MV-4-11 (cell line): ENCODE measurements at regions not wholly inside any gene's neighbourhood (a gene's known extent, or its start where the extent isn't known, plus 50 kb on each side); places are given as distances from the start of the nearest gene placed in this dataset.

Source experiments
- DNase-seq: peaks from one replicate; lab custom pipeline; 2025; lab: John Stamatoyannopoulos, UW

DNA sequence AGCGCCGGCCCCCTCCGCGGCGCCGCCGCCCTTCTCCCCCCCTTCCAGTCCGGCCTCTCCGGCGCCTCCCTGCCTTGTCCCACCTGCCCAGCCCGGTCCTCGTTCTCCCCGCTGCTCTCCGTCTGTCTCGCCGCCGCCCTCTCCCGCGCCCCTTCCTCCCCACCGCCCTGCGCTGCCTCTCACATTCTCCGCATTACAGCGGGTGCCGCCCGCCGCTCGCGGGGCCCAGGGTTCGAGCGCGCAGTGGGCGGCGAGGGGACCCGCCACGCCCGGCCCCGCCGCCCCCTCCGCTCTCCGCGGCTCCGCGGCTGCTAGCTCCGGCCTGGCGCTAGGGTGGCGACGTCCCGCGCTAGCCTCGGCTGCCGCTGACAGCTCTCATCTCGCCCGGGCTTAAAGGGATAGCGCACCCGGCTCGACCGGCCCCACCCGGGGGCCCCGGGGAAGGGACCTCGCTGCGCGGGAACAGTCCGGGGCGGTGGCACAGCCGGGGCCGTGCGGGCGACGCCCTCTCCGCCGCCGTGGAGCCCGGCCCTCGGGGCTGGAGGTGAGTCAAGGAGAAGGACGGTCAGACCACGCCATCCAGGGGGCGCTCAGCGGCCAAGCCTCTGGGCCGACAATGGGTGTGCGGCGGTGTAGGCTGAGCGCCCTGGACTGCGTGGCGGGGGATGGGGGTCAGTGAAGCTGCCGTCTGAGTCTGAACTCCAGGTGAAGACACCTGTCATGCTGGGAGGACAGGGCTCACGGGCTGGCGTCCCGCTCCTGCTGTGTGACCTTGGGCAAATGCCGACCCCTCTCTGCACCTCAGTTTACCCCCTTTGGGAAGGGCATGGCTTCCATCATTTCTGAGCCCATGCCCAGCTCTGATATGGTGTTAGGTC, 187.4 kb upstream of the LINGO1 start:
- DNase-seq, result no peak

- no peak for DNase-seq
These were observed 186.5 kb upstream of the LINGO1 start for GRCh38 chr15:77819048-77819850.

DNA sequence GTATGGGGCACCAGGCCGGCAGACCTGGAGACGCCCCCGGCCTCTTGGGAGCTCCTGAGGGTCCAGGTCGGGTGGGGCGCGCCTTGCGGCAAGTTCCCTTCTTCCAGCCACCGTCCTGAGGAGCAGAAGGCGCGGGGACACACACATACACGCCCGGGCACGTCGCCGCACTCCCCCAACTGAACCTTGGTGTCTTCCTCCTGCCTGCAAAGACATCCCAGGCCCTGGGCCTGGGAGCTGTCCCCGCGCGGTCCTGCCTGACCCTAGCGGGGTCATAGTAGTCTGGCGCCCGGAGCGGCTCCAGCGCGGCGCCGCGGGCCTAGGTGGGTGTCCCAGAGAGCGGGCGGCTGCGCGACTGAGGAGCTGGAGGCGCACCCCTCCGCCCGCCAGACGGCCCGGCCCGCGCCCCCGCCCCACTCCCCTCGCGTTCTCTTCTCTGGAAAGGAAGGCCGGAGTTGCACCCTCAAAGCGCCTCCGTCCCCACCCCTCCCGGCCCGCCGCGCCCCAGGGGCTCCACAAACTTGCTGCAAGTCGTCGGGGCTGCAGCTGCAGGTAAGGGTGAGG, 185.9 kb upstream of the LINGO1 start:
- DNase-seq, result no peak

DNA sequence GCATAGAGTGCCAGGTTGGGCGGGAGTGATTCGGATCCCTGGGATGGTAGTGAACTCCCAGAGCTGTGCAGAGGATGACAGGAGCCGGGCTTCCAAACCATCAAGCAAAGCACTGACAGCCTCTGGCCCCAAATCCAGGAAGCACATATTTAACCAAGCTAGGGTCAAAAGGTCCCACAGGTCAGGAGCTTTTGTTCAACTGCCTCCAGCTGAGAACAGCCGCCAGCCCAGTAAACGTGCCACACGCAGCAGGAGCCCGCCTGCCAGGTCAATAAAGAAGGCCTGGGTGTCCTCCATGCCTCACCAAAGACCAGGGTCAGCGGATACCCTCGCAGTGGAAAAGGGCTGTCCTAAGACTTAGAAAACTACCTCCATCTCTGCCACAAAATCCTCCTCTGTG, 184.7 kb upstream of the LINGO1 start:
- no peak for DNase-seq

DNA sequence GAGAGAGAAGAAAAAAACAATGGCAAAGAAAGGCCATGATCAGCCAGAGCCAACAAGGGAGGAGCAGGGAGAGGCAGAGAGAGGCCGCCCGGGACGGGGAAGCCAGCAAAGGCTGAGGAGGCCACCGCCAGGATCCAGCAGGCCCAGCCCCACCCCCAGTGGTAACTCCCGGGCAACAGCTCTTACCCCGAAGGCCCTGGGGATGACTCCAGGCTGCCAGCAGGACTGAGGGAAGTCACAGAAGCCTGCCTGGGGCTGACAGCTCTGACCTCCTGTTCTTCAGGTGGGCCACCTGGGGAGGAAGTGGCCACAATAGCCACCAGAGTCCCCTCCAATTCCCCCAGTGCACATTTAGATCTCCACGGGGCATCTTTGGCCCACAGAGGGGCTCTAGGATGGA, 184.3 kb upstream of the LINGO1 start:
- DNase-seq, result no peak

DNA sequence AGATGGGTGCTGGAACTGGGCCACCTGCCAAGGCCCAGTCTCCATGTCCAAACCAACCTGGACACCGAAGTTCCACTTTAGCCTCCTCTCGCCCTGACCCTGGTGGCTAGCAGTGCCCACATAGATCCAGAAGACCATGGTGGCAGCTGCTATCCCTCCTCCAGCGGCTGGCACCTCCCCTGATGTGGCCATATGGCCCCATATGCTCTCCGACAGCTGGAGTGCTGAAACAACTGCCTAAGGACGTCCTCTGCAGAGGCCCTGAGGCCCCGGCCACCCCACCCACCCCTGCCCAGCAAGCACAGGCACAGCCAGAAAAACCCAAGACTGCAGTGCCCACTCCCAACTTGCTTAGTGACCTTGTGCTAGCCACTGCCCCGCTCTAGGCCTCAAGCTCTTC, 182.3 kb upstream of the LINGO1 start:
- DNase-seq, result no peak

DNA sequence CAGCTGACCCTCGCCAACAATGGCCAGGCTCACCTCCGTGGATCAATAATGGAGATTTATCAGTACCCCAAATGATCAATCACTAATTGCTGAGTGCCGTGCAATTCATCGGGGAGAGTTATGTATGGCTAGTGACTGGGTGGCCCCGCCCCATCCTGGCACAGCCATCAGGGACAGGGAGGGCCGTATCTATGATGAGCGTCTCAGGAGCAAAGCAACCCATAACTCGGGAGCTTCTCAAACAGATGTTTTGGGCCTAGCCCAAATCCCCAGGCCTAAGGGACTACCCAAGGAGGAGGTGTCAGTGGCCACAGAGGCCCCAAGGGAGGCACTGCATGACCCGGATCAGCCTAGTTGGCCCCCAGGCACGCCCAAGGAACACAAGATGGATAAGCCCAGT, 180.0 kb upstream of the LINGO1 start:
- DNase-seq, result no peak

DNA sequence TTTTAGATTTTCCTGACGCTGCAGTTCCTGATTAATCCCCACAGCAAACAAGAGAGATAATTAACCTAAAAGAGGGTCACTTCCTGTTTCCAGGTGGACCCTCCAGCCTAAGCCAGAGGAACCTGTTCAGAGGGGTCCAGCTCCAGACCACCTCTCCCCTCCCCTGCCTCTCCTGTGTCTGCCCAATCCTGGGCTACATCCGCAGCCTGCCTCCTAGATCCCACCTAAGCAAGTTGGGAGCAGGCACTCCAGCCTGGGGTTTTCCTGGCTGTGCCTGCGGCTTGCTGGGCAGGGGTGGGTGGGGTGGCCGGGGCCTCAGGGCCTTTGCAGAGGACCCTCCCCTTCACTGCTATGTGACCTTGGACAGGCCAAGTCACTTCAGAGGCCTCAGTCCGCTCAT, 178.6 kb upstream of the LINGO1 start:
- no peak for DNase-seq

- DNase-seq, result no peak
These were observed 177.4 kb upstream of the LINGO1 start for GRCh38 chr15:77810130-77810571.

DNA sequence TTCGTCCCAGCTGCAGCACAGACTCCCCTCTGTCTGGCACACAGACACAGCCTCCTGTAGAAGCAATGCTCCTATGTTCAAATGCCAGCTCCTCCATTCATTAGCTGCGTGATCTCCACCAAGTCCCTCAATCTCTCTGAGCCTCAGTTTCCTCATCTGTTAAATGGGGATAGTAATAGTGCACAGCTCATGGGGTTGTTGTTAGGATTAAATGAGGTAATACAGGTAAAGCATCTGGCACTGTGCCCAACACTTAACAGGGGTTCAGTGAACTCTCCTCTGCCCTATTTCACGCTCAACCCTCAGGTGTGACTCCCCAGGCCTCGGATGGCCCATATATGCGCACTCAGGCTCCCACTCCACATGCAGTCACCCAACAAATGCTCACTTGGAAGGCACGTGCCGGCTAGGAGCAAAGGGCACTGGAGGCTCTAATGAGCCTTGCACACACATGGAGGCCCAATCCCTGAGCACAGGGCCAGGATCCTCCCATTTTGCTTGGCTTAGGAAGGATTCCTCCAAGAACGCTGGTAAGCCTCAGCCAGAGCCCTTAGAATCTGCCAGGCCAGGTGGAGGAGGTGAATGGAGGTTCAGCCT, 176.0 kb upstream of the LINGO1 start:
- no peak for DNase-seq

DNA sequence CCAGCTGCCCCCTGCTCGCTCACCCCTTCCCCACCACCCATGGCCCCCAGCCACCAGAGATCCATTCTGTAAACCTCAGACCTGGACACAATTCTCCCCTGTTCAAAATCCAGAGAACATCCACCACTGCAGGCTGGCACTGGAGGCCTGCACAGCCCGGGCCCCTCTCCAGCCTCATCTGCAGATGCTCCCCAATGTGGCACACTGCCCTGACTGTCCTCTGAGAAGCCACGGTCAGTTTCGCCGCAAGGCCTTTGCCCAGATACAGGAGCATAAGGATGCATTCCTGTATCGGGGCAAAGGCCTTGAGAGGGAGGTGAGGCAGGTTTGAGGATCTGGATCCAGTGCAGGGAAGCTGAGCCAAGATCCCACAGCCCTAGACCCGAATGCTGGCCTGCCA, 175.4 kb upstream of the LINGO1 start:
- DNase-seq, result no peak

GRCh38 chr15:77807611-77808010, 174.9 kb upstream of the LINGO1 start:
- no peak for DNase-seq

DNA sequence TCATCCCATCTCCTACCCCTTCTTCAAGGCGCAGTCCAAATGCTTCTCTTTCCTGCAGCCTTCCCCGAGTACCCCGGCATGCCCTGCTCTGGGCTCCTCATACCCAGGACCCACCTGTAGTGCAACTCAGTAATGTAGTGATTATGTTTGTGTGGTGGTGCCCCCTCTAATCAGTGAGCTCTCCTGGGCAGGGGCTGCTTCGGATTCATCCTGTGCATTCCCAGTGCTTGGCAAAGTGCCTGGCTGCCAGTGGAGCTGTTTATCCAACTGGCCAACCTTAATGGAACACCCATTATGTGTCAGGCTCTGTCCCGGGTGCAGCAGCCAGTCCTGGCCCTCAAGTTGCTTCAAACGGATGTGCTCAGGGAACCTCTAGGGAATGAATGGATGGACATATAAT, 174.4 kb upstream of the LINGO1 start:
- no peak for DNase-seq

DNA sequence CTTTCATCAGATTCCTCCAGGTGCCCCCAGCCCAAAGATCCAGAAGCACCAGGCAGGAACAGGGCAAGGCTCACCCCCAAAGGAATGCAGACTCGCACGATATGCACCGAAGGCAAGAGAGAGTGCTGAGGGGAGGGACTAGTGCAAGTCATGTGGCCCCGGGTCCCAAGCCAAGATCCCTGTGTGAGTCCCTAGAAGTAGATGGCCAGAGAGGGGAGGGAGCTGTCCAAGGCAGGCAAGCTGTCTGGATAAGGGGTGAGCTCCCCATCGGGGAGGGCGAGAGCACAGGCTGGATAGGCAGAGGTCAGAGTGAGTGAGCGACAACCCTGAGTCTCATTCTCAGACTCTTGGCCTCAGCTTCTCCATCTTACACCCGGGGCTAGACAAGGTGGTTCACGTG, 171.5 kb upstream of the LINGO1 start:
- DNase-seq, result no peak

- DNase-seq, result no peak
These were observed 170.8 kb upstream of the LINGO1 start for GRCh38 chr15:77803487-77803886.

GRCh38 chr15:77800305-77800704, 167.6 kb upstream of the LINGO1 start:
- DNase-seq, result no peak

GRCh38 chr15:77798847-77799246, 166.1 kb upstream of the LINGO1 start:
- DNase-seq, result no peak

DNA sequence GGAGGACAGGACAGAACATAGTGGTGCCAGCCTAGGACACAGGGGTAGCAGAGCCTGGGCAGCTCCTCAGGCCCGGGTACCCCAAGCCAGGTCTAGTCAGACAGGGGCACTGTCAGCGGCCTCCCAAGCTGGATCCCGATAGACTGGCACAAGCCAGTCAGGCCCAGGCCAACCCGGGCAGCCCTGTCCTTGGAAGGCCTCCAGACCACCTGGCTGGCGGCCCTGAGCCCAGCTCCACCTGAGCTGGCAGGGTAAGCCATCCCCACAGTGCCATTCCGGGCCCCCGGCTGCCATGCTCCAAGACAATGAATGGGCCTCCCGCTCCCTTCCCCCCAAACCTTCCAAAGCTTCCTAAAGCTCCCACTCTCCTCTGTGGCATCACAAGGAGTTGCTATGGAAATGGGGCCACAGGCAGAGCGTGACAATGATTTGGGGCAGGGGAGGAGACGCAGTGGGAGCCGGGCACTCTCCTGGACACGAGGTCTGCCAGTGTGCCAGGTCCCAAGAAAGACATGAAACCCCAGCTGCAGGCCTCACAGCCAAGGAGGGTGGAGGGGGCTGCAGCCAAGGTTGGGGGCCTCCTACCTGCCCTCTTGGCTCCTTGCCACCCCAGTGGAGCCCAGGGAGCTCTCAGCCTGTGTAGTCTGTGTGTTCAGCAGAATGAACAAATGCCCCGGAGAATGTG, 165.6 kb upstream of the LINGO1 start:
- DNase-seq, result no peak

DNA sequence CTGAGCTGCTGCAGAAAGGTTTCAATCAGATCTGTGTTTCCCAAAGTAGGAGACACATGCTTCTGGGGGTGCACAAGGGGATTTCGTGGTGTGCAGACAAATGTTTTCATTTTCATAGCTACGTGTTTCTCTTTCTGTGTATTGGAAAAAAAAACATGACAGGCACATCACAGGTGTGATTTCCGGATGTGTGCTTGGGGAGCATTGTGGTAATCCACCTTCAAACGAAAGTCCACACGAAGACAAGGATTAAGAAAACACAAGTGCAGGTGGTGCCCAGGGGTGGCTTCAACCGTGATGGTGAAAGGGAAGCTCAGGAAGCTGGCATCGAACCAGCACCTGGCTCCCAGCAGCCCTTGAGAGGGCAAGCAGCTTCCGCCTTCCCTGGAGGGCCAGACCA, 164.6 kb upstream of the LINGO1 start:
- DNase-seq, result no peak

GRCh38 chr15:77796046-77796729, 163.5 kb upstream of the LINGO1 start:
- DNase-seq, result no peak

- DNase-seq, result no peak
These were observed 162.7 kb upstream of the LINGO1 start for GRCh38 chr15:77795446-77795845.
